GM23338 (cell line): ENCODE measurements at regions not wholly inside any gene's neighbourhood (a gene's known extent, or its start where the extent isn't known, plus 50 kb on each side); places are given as distances from the start of the nearest gene placed in this dataset.
"Not testable (repeated sequence)": the region's sequence is repeated elsewhere in the genome, so short reads cannot be mapped to it uniquely, and the experiment has no call there.

Experiments
- CREB1 ChIP-seq: fragments of 250-450 bp; sonication (Bioruptor Pico); IDR thresholded peaks from 2 replicates; pipeline ENCODE4 v1.5.0; 2020; ENCODE audit warnings: low read depth, mild to moderate bottlenecking, moderate library complexity
- CTCF ChIP-seq, 2 experiments: fragments of 200-600 bp in 1 of 2; sonication (generic) in 1 of 2; conservative IDR thresholded peaks; 2 replicates each; pipeline versions ENCODE4 v1.5.1 to v1.6.1; 2016 to 2017; ENCODE audit warnings: antibody characterized with exemption in 2 of 2, low read depth in 2 of 2, mild to moderate bottlenecking in 2 of 2, moderate library complexity in 1 of 2
- ETS1 ChIP-seq: IDR thresholded peaks from 2 replicates; pipeline ENCODE4 v1.6.1; 2016; ENCODE audit warnings: antibody characterized with exemption
- EZH2 ChIP-seq: fragments of 200-600 bp; sonication (generic); IDR thresholded peaks from one replicate; pipeline ENCODE4 v1.8.0; 2017; ENCODE audit warnings: antibody characterized with exemption, mild to moderate bottlenecking, low read depth; ENCODE audit not compliant: unreplicated experiment
- EZH2phosphoT487 ChIP-seq: fragments of 200-600 bp; sonication (generic); IDR thresholded peaks from one replicate; pipeline ENCODE4 v1.8.1; 2018; ENCODE audit warnings: antibody characterized with exemption; ENCODE audit not compliant: unreplicated experiment
- JUNB ChIP-seq: IDR thresholded peaks from one replicate; pipeline ENCODE4 v1.6.1; 2016; ENCODE audit warnings: antibody characterized with exemption; ENCODE audit not compliant: unreplicated experiment
- NANOG ChIP-seq: IDR thresholded peaks from 2 replicates; pipeline ENCODE4 v1.6.1; 2016; ENCODE audit warnings: antibody characterized with exemption, borderline replicate concordance
- POLR2AphosphoS5 ChIP-seq: IDR thresholded peaks from 2 replicates; pipeline ENCODE4 v1.6.1; 2016; ENCODE audit warnings: antibody characterized with exemption, low read depth
- REST ChIP-seq: IDR thresholded peaks from one replicate; pipeline ENCODE4 v1.6.1; 2018; ENCODE audit warnings: antibody characterized with exemption; ENCODE audit not compliant: unreplicated experiment
- STAT1 ChIP-seq: IDR thresholded peaks from one replicate; pipeline ENCODE4 v1.6.1; 2016; ENCODE audit warnings: antibody characterized with exemption; ENCODE audit not compliant: unreplicated experiment
- ZNF114 ChIP-seq: fragments of 250-450 bp; sonication (Bioruptor Pico); IDR thresholded peaks from 2 replicates; pipeline ENCODE4 v1.5.0; 2020; ENCODE audit warnings: mild to moderate bottlenecking, moderate library complexity

- TF ChIP-seq CTCF (conservative IDR thresholded peaks at IDR 0.05; ENCODE audit: low read depth in 2 of 2); REST; ZNF114 (CRISPR knock-in tag); POLR2AphosphoS5; EZH2; JUNB; EZH2phosphoT487; NANOG; STAT1; CREB1 (CRISPR knock-in tag); ETS1: not testable (repeated sequence)
These were observed 184.7 kb upstream of the AHR start for GRCh38 chr7:17113770-17114169.
